SW 1271 (cell line): ENCODE measurements at regions not wholly inside any gene's neighbourhood (a gene's known extent, or its start where the extent isn't known, plus 50 kb on each side); places are given as distances from the start of the nearest gene placed in this dataset.

Source experiments
- DNase-seq, 2 experiments: peaks; one replicate each; lab custom pipeline; 2025; lab: John Stamatoyannopoulos, UW

- DNase-seq = no peak
These were observed 863.7 kb downstream of the GALR1 start for GRCh38 chr18:78113136-78113939.

GRCh38 chr18:78113940-78114251 lies 864.2 kb downstream of the GALR1 start:
- no peak for DNase-seq

GRCh38 chr18:78115896-78116561 lies 863.6 kb upstream of the SALL3 start:
- DNase-seq = no peak

- DNase-seq = no peak
These were observed 856.3 kb upstream of the SALL3 start for GRCh38 chr18:78123144-78123909.

GRCh38 chr18:78123926-78124797 lies 855.5 kb upstream of the SALL3 start:
- DNase-seq = no peak

- DNase-seq = no peak
These were observed 854.3 kb upstream of the SALL3 start for GRCh38 chr18:78125206-78125896.

GRCh38 chr18:78126106-78126505 lies 853.5 kb upstream of the SALL3 start:
- no peak for DNase-seq

- DNase-seq = no peak
These were observed 853.1 kb upstream of the SALL3 start for GRCh38 chr18:78126536-78126935.

GRCh38 chr18:78127041-78127440 lies 852.6 kb upstream of the SALL3 start:
- no peak for DNase-seq

GRCh38 chr18:78128004-78128403 lies 851.6 kb upstream of the SALL3 start:
- DNase-seq = no peak

GRCh38 chr18:78129260-78129659 lies 850.4 kb upstream of the SALL3 start:
- no peak for DNase-seq

GRCh38 chr18:78130232-78131195 lies 849.1 kb upstream of the SALL3 start:
- DNase-seq = no peak

- DNase-seq = no peak
These were observed 845.9 kb upstream of the SALL3 start for GRCh38 chr18:78133729-78134128.

GRCh38 chr18:78136986-78137385 lies 842.6 kb upstream of the SALL3 start:
- no peak for DNase-seq

- DNase-seq = no peak
These were observed 840.6 kb upstream of the SALL3 start for GRCh38 chr18:78138983-78139496.

- DNase-seq = no peak
These were observed 839.3 kb upstream of the SALL3 start for GRCh38 chr18:78140294-78140693.

GRCh38 chr18:78144669-78145068 lies 834.9 kb upstream of the SALL3 start:
- DNase-seq = no peak

GRCh38 chr18:78145096-78145495 lies 834.5 kb upstream of the SALL3 start:
- no peak for DNase-seq

GRCh38 chr18:78146136-78147085 lies 833.2 kb upstream of the SALL3 start:
- no peak for DNase-seq
